Head of caudate nucleus (tissue), 42 donors: ENCODE measurements at regions not wholly inside any gene's neighbourhood (a gene's known extent, or its start where the extent isn't known, plus 50 kb on each side); places are given as distances from the start of the nearest gene placed in this dataset.
"Not testable (repeated sequence)": the region's sequence is repeated elsewhere in the genome, so short reads cannot be mapped to it uniquely, and the experiment has no call there.

Experiments
- DNase-seq, 42 donors: peaks; one replicate each; pipeline versions ENCODE4 v3.0.0 to v3.0.0-alpha.2; 2020 to 2021; ENCODE audit warnings: mixed read lengths in 7 of 42
- intact Hi-C: fragments of 100-400 bp; cut with DNase I; formaldehyde crosslinking; loops from one replicate; pipeline ENCODE4 v1.15.0; 2022

DNA sequence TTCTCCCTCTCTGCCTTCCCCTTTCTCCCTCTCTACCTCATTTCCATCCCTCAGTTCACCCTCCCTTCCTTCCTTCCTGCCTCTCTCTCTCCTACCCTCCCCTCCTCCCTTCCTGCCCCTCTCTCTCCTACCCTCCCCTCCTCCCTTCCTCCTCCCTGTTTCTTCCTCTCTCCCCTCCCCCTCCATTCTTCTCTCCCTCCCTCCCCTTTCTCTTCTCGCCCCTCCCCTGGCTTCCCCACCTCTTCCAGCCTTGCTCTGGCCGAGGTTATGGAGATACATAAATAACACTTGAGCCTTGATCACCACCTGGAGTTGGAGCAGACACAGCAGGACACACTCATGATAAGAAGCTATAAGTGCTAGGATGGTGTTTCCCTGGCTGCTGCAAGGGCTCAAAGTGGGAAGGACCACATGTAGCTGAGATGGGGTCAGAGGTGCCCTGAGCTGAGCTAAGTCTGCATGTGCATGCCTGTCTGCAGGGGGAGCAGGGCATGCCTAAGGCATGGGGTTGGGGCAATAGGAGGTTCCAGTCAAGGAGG is 326.1 kb upstream of the HS6ST1 start:
- DNase-seq, result peak in 8 of 42 donors; percentile 5 to 32 (median 11)
- intact Hi-C loops, result no loop called here

DNA sequence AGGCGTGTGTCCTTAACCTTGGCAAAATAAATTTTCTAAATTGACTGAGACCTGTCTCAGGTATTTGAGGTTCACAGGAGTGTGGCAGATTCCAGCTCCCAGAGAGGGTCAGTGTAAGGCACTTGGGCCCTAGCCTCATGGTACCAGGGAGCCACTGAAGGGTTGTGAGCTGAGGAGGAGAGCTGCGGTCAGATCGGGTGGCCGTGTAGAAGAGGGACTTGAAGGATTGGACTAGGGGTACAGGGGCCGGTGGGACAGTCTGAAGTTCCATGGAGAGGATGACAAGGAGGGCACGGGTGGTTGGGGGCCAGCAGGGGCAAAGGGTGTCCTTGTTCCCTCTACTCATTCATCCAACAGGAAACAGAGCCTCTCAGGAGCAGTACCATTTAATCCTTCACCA is 327.0 kb upstream of the HS6ST1 start:
- DNase-seq, result peak in 8 of 42 donors; percentile 5 to 37 (median 18)
- intact Hi-C loops, result no loop called here

DNA sequence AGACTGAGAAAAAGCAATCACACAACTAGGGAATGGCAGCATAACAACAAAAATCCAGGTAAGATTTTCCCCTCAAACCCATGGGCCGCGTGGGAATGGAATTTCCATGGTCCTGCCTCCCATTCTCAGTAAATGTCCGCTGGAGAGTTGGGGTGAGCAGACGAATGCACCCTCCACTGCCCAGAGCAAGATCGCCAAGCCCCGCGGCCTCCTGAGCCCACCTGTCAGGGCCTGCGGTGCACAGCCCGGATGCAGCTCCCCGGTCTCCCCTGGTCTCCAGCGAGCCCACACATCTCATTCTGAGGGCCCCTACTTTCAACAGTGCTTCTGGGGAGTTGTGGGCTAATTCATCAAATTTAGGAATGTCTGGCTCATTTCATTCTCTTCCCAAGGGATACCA is 327.4 kb upstream of the HS6ST1 start:
- intact Hi-C loops, result no loop called here
- peak in 8 of 42 donors; percentile 2 to 42 (median 14) for DNase-seq

DNA sequence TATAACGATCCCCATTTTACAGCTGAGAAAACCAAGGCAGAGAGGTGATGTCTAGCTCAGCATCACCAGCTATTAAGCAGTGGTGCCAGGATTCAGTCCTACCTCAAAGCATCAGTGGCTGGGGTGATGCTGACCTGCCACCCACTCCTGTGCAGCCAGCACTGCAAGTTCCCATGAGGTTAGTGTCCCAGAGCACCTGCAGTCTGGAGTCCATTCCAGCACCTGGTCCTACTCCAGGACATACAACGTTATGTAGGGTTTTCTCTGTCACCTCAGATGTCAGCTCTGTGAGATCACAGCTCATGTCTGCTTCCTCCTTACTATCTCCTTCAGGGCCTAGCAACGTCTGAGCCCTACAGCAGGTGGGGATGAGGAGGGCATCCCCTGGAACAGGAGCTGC is 328.0 kb upstream of the HS6ST1 start:
- intact Hi-C loops, result no loop called here
- DNase-seq, result peak in 7 of 42 donors; percentile 4 to 21 (median 11)

DNA sequence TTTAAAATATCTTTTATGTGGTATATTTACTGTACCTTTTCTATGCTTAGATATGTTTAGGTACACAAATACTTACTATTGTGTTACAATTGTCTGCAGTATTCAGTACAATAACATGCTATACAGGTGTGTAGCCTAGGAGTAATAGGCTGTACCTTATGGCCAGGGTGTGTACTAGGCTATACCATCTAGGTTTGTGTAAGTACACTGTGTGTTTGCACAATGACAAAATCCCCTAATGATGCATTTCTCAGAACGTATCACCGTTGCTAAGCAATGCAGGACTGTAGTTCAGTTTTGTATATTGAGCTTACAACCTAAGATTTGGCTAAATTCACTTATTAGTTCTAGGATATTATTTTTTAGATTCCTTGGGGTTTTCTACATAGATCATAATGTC is 332.3 kb upstream of the HS6ST1 start:
- peak in 1 of 42 donors; percentile 21 for DNase-seq
- intact Hi-C loops, result no loop called here

DNA sequence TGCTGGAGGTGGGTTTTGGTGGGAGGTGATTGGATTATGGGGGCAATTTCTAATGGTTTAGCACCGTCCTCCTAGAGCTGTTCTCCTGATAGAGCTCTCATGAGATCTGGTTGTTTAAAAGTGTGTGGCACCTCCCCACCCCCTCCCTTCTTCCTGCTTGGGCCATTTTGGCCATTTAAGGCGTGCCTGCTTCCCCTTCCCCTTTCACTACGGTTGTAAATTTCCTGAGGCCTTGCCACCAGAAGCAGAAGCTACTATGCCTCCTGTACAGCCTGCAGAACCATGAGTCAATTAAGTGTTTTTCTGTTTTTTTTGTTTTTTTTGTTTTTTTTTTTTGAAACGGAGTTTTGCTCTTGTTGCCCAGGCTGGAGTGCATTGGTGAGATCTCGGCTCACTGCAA is 335.7 kb upstream of the HS6ST1 start:
- peak in 4 of 42 donors; percentile 18 to 45 (median 28) for DNase-seq
- intact Hi-C loops, result no loop called here

DNA sequence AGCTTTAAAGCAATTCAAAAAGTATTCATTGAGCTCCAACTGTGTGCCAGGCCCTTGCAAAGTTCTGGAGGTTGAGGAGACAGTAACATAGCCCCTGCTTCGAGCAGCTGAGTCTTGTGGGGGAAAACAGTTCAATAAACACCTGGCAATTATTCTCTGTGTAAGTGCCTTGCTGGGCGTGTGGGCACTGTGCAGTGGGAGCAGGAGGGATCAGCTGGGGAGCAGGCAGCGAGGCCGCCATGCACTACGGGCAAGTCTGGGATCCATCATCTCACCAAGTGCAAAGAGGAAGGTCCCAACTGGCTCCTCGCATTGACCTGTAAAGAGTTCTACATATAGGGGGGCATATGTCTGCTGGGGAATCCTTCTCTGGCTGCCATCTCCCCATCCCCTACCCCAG is 342.2 kb upstream of the HS6ST1 start:
- intact Hi-C loops, result no loop called here
- DNase-seq, result peak in 1 of 42 donors; percentile 3

DNA sequence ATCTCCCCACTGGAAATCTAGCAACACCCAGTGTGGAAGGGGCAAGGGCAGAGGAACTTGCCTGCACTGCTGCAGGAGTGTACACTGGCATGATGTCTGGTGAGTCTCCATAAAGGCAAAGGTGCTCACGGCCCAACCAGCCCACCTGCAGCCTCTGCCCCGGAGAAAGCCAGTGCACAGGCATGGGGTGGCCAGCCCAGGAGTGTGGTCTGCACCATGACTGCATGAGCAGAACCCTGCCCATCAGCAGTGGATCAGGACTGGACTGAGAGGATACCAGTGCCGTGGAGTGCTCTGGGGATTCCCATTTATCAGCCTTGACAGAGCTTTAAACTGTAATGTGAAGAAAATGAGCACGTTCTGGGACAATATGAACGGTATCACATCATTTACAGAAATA is 342.6 kb upstream of the HS6ST1 start:
- DNase-seq, result peak in 2 of 42 donors; percentile 12 to 27
- intact Hi-C loops, result no loop called here

DNA sequence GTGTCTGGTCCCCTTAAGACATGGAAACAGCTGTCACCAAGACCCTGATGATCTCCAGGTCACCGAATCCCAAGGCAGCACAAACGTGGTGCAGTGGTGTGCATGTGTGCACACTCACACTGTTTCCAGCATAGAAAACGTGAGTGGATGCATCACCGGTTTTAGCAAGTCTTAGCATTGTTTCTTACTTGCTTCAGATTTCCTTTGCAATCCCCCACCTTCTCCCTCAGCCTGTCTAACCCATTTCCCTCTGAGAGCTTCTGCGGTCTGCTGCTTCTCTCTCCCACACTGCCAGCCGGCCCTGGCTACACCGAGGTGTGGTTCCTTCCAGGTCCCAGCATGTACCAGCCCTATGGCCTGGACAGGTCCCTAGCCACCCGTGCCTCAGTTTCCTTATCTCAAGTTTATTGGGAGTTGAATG is 343.4 kb upstream of the HS6ST1 start:
- intact Hi-C loops, result no loop called here

DNA sequence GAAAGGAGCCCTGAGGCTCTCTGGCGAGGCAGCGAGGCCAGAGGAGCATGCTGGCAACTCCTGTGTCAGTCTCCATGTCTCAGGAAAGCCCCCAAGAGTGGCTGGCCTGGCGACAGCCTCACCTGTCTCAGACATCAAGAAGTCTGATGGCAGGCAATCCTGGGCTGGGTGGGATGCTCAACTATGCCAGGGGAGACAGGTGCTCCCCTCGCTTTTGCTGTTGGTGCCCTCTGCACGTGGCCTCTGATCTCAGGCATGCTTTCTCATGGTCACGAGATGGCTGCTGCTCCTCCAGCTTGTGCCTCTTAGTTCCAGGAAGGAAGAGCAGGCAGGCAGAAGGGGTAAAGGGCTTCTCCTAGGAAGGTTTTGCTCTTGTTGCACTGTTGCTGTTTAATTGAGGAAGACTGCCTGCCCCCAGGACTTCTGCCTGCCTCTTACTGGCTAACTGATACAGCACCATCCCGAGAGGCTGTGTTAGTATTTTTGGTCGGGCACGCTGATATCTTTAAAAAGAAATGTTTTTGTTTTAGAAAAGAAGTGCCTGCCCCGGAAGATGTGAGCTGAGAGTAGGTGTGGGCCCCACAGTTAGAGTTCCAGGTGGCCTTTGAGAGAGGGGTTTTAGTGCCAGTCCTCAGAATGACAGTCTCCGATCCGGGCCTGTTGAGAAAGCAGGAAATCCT is 344.8 kb upstream of the HS6ST1 start:
- intact Hi-C loops, result no loop called here
- DNase-seq, result peak in 2 of 42 donors; percentile 13 to 17

More for the DNA sequence above, 343.4 kb upstream of the HS6ST1 start:
- DNase-seq, result peak in 2 of 42 donors; percentile 19 to 26

DNA sequence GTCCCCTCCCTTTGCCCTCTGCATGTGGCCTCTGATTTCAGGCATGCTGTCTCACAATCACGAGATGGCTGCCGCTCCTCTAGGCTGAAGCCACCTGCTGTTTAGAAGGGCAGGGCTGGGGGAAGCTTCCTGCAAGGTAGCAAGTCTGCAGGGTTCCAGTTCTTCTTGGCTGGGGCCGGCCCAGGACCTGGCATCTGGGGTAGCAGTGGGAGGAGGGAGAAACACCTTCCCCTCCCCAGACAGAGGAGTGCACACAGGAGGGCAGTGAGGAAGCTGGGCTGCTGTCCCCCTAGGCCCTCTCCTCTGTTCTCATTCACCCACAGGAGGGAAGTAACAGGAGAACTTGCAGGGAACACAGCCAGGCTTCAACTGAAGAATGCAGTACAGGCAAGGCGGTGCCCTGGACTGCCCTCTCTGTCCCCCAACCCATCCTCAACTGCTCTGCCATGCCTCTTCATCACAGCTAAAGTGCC is 345.9 kb upstream of the HS6ST1 start:
- intact Hi-C loops, result no loop called here
- peak in 2 of 42 donors; percentile 12 to 16 for DNase-seq

DNA sequence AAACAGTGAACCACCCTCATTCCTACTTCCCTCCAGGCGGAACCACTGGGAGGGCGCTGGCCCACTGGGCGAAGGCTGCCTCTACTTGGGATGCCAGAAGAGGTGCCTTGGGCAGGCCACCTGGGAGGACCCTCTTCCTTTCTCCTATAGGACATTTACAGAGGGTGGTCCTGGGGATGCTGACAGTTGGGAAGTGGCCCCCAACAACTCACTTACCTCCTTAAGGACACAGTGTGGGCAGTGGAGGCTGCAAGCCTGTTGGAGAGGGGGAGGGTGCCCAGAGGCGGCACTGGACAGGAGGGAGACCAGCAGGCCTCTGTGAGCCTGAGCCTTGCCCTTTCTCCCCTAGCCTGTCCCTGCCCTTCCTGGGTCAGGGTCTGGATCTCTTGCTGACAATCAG is 346.4 kb upstream of the HS6ST1 start:
- DNase-seq, result peak in 2 of 42 donors; percentile 16 to 22
- intact Hi-C loops, result no loop called here

DNA sequence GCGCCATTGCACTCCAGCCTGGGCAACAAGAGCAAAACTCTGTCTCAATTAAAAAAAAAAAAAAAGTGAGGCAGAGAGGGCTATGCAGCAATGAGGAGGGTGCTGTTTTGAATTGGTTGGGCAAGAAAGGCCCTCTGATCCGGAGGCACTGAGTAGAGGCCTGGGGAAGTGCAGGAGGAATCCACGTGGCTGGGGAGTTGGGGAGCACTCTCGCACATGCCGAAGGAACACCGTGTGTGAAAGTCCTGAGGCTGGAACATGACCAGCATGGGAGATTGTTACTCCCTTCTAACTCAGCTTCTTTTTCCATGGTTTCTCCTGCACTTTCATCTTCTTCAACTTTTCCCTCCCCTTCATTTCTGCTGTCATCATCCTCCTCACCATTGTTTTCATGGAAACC is 347.9 kb upstream of the HS6ST1 start:
- peak in 2 of 42 donors; percentile 8 to 10 for DNase-seq
- intact Hi-C loops, result no loop called here

DNA sequence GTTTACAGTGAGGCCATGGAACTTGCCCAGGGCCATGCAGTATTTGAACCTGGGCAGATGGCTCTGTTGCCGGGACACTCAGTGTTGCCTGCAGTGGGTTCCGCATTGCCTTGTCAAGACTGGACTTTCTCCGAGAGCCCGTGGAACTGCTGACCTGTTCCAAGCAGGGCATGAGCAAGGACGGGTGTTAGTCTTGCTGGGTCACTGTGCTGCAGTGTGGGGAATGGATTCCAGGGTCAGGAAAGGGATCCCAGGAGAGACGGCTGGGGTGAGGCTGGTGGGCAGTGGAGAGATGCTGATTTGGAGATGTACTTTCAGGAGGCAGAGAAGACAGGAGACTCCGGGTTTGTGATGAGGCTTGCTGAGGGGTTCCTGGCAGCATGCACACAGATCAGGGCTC is 348.7 kb upstream of the HS6ST1 start:
- intact Hi-C loops, result no loop called here
- DNase-seq, result peak in 5 of 42 donors; percentile 4 to 31 (median 9)

DNA sequence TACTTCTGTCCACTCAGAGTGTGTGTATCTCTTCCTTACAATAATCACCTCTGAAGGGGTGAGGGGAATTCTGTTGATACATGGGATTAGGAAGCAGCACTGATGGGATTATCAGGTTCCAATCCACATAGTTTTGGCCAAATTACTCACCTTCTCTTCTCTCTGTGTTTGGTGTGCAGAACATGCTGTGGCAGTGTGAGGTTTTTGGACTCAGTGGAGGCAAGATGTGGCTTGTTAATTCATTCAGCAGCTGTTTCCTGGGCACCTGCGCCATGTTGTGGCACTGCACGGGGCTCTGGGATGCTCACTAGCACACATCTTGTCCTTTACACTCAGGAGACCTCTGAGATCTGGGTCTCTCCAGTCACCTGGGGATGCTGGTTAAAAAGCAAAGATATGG is 350.3 kb upstream of the HS6ST1 start:
- peak in 2 of 42 donors; percentile 14 to 16 for DNase-seq
- intact Hi-C loops, result no loop called here

DNA sequence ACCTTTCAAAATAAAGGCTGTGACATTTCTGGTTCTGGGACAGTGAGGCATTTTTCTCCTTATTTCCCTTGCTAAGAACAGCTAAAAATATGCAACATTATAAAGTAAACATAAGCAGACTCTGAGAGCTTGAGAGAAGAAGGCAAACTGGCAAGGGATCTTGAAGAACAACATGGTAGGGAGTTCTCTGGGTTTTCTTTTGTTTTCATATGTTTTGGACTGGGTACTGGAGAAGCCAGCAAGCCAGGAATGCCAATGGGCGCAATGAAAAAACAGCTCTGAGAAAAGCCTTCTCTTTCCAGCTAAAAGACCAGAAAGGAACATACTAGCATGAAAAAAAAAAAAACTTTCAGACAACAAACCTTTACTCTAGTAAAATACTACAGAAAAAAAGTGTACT is 351.4 kb upstream of the HS6ST1 start:
- intact Hi-C loops, result no loop called here
- DNase-seq, result peak in 4 of 42 donors; percentile 4 to 25 (median 8)

DNA sequence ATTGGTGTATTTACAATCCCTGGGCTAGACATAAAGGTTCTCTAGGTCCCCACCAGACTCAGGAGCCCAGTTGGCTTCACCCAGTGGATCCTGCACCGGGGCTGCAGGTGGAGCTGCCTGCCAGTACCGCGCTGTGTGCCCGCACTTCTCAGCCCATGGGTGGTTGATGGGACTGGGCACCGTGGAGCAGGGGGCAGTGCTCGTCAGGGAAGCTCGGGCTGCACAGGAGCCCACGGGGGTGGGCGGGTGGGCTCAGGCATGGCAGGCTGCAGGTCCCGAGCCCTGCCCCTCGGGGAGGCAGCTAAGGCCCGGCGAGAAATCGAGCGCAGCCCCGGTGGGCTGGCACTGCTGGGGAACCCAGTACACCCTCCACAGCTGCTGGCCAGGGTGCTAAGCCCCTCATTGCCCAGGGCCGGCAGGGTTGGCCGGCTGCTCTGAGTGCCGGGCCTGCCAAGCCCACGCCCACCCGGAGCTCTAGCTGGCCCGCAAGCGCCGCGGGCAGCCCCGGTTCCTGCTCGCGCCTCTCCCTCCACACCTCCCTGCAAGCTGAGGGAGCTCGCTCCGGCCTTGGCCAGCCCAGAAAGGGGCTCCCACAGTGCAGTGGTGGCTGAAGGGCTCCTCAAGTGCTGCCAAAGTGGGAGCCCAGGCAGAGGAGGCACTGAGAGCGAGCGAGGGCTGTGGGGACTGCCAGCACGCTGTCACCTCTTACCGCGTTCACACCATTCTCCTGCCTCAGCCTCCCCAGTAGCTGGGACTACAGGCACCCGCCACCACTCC is 353.5 kb upstream of the HS6ST1 start:
- intact Hi-C loops, result not testable (repeated sequence)
- peak in 4 of 42 donors; percentile 5 to 17 (median 12) for DNase-seq

DNA sequence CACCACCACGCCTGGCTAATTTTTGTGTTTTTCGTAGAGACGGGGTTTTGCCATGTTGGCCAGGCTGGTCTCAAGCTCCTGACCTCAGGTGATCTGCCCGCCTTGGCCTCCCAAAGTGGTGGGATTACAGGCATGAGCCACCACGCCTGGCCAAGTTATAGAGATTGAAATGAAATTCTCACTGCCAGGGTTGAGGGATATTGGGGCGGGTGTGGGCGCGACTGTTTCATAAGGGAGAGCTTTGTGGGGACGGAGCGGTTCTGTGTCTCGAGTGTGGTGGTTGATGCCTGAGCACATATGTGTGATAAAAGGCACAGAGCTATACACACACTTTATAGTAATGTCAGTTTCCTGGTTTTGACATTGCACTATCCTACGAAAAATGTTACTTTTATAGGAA is 361.0 kb upstream of the HS6ST1 start:
- peak in 3 of 42 donors; percentile 8 to 14 (median 14) for DNase-seq
- intact Hi-C loops, result not testable (repeated sequence)

DNA sequence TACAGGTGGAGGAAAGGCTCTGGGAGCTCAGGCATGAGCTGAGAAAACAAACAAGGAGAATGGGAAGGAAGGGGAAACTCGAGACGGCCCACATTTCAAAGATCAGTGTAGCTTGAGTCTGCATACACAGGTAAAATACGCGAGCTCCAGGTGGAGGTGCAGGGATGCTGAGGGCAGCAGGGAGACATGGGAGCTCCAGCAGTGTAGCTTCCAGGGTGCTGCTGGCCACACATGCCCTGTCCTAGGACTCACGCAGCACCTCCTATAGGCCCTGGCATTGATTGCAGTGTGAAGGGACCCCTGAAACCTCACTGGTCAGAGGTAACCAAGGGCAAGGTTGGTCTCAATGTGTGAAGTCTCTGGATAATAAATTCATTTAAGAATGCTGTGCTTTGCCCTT is 362.8 kb upstream of the HS6ST1 start:
- intact Hi-C loops, result no loop called here
- peak in 5 of 42 donors; percentile 4 to 33 (median 10) for DNase-seq

DNA sequence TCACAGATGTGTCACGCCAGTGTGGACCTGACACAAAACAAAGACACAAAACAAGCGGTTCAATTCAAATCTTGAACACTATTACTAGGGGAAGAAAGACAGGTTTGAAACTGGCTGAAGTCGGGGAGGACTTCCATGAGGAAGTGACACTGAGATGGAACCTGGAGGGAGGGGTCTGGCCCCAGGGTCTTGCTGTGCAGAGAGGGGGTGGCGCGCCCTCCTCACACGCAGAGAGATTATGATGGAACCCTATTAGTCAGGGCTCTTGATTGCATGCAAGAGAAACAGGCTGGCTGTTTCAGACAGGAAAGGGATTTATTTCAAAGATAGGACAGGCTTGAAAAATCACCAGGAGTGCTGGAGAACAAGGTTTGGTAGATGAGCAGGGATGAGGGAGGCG is 363.6 kb upstream of the HS6ST1 start:
- intact Hi-C loops, result no loop called here
- DNase-seq, result peak in 3 of 42 donors; percentile 17 to 32 (median 19)
